DOHH2 (cell line): ENCODE measurements at regions not wholly inside any gene's neighbourhood (a gene's known extent, or its start where the extent isn't known, plus 50 kb on each side); places are given as distances from the start of the nearest gene placed in this dataset.

ENCODE experiments used
- H3F3A ChIP-seq: fragments of 200-600 bp; sonication (generic), shearing (Covaris generic); 2 replicates; pipeline ENCODE4 v1.6.0; 2016; ENCODE audit warnings: antibody characterized with exemption, mild to moderate bottlenecking; ENCODE audit not compliant: control insufficient read depth, insufficient read depth
- H3K27ac ChIP-seq: fragments of 200-600 bp; sonication (generic); 2 replicates; pipeline ENCODE4 v1.5.1; 2014; ENCODE audit warnings: low read depth, mild to moderate bottlenecking, low read length, moderate library complexity
- H3K27me3 ChIP-seq: fragments of 200-600 bp; sonication (generic); 2 replicates; pipeline ENCODE4 v1.6.1; 2014; ENCODE audit warnings: mild to moderate bottlenecking, low read length, mixed read lengths; ENCODE audit not compliant: control insufficient read depth
- H3K36me3 ChIP-seq: fragments of 200-600 bp; sonication (generic); 2 replicates; pipeline ENCODE4 v1.6.1; 2014; ENCODE audit warnings: mild to moderate bottlenecking, low read length, moderate library complexity, mixed read lengths; ENCODE audit not compliant: control insufficient read depth
- H3K4me1 ChIP-seq: fragments of 200-600 bp; sonication (generic); 2 replicates; pipeline ENCODE4 v1.6.1; 2014; ENCODE audit warnings: mild to moderate bottlenecking, low read length, mixed read lengths; ENCODE audit not compliant: control insufficient read depth
- H3K4me2 ChIP-seq: fragments of 200-600 bp; sonication (generic); 2 replicates; pipeline ENCODE4 v1.6.0; 2014; ENCODE audit warnings: mild to moderate bottlenecking, low read length, moderate library complexity
- H3K4me3 ChIP-seq: fragments of 200-600 bp; sonication (generic); 2 replicates; pipeline ENCODE4 v1.5.1; 2014; ENCODE audit warnings: mild to moderate bottlenecking, low read length, mixed read lengths
- H3K79me2 ChIP-seq: fragments of 200-600 bp; sonication (generic); 2 replicates; pipeline ENCODE4 v1.6.1; 2014; ENCODE audit warnings: mild to moderate bottlenecking, low read length, mixed read lengths; ENCODE audit not compliant: control insufficient read depth
- H3K9me2 ChIP-seq: fragments of 200-600 bp; sonication (generic); replicated peaks from 2 replicates; pipeline ENCODE4 v1.6.1; 2014; ENCODE audit warnings: mild to moderate bottlenecking, low read length, mixed read lengths; ENCODE audit not compliant: control insufficient read depth
- H3K9me3 ChIP-seq: fragments of 200-600 bp; sonication (generic); 2 replicates; pipeline ENCODE4 v1.6.1; 2014; ENCODE audit warnings: antibody characterized with exemption, low read length, mixed read lengths; ENCODE audit not compliant: control insufficient read depth, insufficient read depth
- H4K20me1 ChIP-seq: fragments of 200-600 bp; sonication (generic); 2 replicates; pipeline ENCODE4 v1.6.0; 2014; ENCODE audit warnings: low read depth, mild to moderate bottlenecking, antibody characterized with exemption, low read length, moderate library complexity; ENCODE audit not compliant: control insufficient read depth, insufficient read depth
- CTCF ChIP-seq: fragments of 200-600 bp; sonication (generic); IDR thresholded peaks from one replicate; pipeline ENCODE4 v1.5.1; 2014; ENCODE audit warnings: antibody characterized with exemption, mild to moderate bottlenecking, low read depth, low read length; ENCODE audit not compliant: poor library complexity, severe bottlenecking
- EZH2phosphoT487 ChIP-seq: fragments of 200-600 bp; sonication (generic); IDR thresholded peaks from 2 replicates; pipeline ENCODE4 v1.6.1; 2017; ENCODE audit warnings: borderline replicate concordance, mild to moderate bottlenecking, antibody characterized with exemption, low read length, moderate library complexity, mixed read lengths

GRCh38 chr2:238771639-238772038 lies 76.2 kb upstream of the TWIST2 start:
- H3K79me2 ChIP-seq: no peaks in the 10 kb centered on the region
- H3K4me3 ChIP-seq: no peak overlapping the region
- H3K36me3 ChIP-seq: no peaks in the 10 kb centered on the region
- no peak overlapping the region for H3K4me2 ChIP-seq
- H3K27me3 ChIP-seq: peaks cover 8% of the 10 kb centered on the region
- TF ChIP-seq EZH2phosphoT487 (no peak), CTCF (no peak)
- H3K9me3 ChIP-seq: peaks cover 41% of the 10 kb centered on the region
- peaks cover 6% of the 10 kb centered on the region; the same call in 1 of the 2 replicates for H3K4me1 ChIP-seq
- peaks cover 20% of the 10 kb centered on the region for H3F3A ChIP-seq
- H3K27ac ChIP-seq: no peak overlapping the region
- no peaks in the 10 kb centered on the region for H4K20me1 ChIP-seq
- no peaks in the 10 kb centered on the region for H3K9me2 ChIP-seq

- Histone ChIP-seq H3K9me2 (no peaks in the 10 kb centered on the region), H3K27me3 (peaks cover 8% of the 10 kb centered on the region), H3K4me3 (no peak overlapping the region), H3F3A (peaks cover 27% of the 10 kb centered on the region), H3K4me2 (no peak overlapping the region), H3K4me1 (peaks cover 9% of the 10 kb centered on the region), H3K79me2 (no peaks in the 10 kb centered on the region), H3K27ac (no peak overlapping the region), H3K36me3 (no peaks in the 10 kb centered on the region), H3K9me3 (peaks cover 47% of the 10 kb centered on the region), H4K20me1 (no peaks in the 10 kb centered on the region)
- no peak for TF ChIP-seq EZH2phosphoT487
- no peak for TF ChIP-seq CTCF
These were observed 75.1 kb upstream of the TWIST2 start for GRCh38 chr2:238772635-238773297.

- peaks cover 14% of the 10 kb centered on the region for H3K4me1 ChIP-seq
These were observed 74.4 kb upstream of the TWIST2 start for GRCh38 chr2:238773472-238773871.

More at GRCh38 chr2:238773472-238773871, 74.4 kb upstream of the TWIST2 start:
- Histone ChIP-seq H3K9me3 (peaks cover 54% of the 10 kb centered on the region), H3K4me2 (no peak overlapping the region), H3K9me2 (no peaks in the 10 kb centered on the region), H3K4me3 (no peak overlapping the region), H3K36me3 (no peaks in the 10 kb centered on the region), H3F3A (peaks cover 34% of the 10 kb centered on the region), H3K79me2 (no peaks in the 10 kb centered on the region), H3K27ac (no peak overlapping the region), H4K20me1 (no peaks in the 10 kb centered on the region), H3K27me3 (peaks cover 5% of the 10 kb centered on the region)
- TF ChIP-seq EZH2phosphoT487: no peak
- TF ChIP-seq CTCF: no peak
